ENCODE measurements at regions not wholly inside any gene's neighbourhood (a gene's known extent, or its start where the extent isn't known, plus 50 kb on each side); places are given as distances from the start of the nearest gene placed in this dataset.

GRCh38 chr1:118271883-118272282, 86.9 kb upstream of the SPAG17 start:
- TF ChIP-seq CTCF (conservative IDR thresholded peaks at IDR 0.05; ENCODE audit: low read length) (no peak), EZH2phosphoT487 (IDR thresholded peaks at IDR 0.05; ENCODE audit: borderline replicate concordance, low read depth, low read length) (no peak)

Measured in OCI-LY7 (cell line).